Hepatocyte (in vitro differentiated cells): ENCODE measurements at regions not wholly inside any gene's neighbourhood (a gene's known extent, or its start where the extent isn't known, plus 50 kb on each side); places are given as distances from the start of the nearest gene placed in this dataset.

Experiments used
- DNase-seq: peaks from one replicate; pipeline ENCODE4 v3.0.0-alpha.2; 2016; ENCODE audit warnings: low spot score
- H2AFZ ChIP-seq: fragments of 200-600 bp; sonication (generic); 2 replicates; pipeline ENCODE4 v1.6.0; 2016; ENCODE audit warnings: antibody characterized with exemption, mild to moderate bottlenecking
- H3K27ac ChIP-seq: fragments of 200-600 bp; sonication (generic); 2 replicates; pipeline ENCODE4 v1.5.1; 2016; ENCODE audit warnings: mild to moderate bottlenecking
- H3K27me3 ChIP-seq: fragments of 200-600 bp; sonication (generic); 2 replicates; pipeline ENCODE4 v1.6.1; 2016
- H3K36me3 ChIP-seq: fragments of 200-600 bp; sonication (generic); replicated peaks from 2 replicates; pipeline ENCODE4 v1.5.1; 2016; ENCODE audit warnings: low read depth; ENCODE audit not compliant: insufficient read depth
- H3K4me1 ChIP-seq: fragments of 200-600 bp; sonication (generic); 2 replicates; pipeline ENCODE4 v1.5.1; 2016; ENCODE audit warnings: mild to moderate bottlenecking, moderate library complexity; ENCODE audit not compliant: insufficient read depth
- H3K4me2 ChIP-seq: fragments of 200-600 bp; sonication (generic); 2 replicates; pipeline ENCODE4 v1.6.0; 2016
- H3K4me3 ChIP-seq: fragments of 200-600 bp; sonication (generic); 2 replicates; pipeline ENCODE4 v1.5.1; 2016; ENCODE audit warnings: mild to moderate bottlenecking
- H3K79me2 ChIP-seq: fragments of 200-600 bp; sonication (generic); 2 replicates; pipeline ENCODE4 v1.6.0; 2017; ENCODE audit warnings: mild to moderate bottlenecking
- H3K9me2 ChIP-seq: fragments of 200-600 bp; sonication (generic); replicated peaks from 2 replicates; pipeline ENCODE4 v1.6.0; 2017; ENCODE audit warnings: mild to moderate bottlenecking; ENCODE audit not compliant: insufficient read depth
- H3K9me3 ChIP-seq: fragments of 200-600 bp; sonication (generic); 2 replicates; pipeline ENCODE4 v1.5.1; 2016; ENCODE audit warnings: low read depth, mild to moderate bottlenecking
- H4K20me1 ChIP-seq: fragments of 200-600 bp; sonication (generic); 2 replicates; pipeline ENCODE4 v1.6.0; 2016; ENCODE audit warnings: mild to moderate bottlenecking; ENCODE audit not compliant: insufficient read depth, poor library complexity, severe bottlenecking
- EZH2 ChIP-seq: fragments of 200-600 bp; sonication (generic); IDR thresholded peaks from 2 replicates; pipeline ENCODE4 v1.6.1; 2016; ENCODE audit warnings: antibody characterized with exemption, mild to moderate bottlenecking, borderline replicate concordance
- EZH2phosphoT487 ChIP-seq: fragments of 200-600 bp; sonication (generic); IDR thresholded peaks from one replicate; pipeline ENCODE4 v1.6.1; 2018; ENCODE audit warnings: antibody characterized with exemption, mild to moderate bottlenecking, low read depth, moderate library complexity; ENCODE audit not compliant: unreplicated experiment, severe bottlenecking
- WGBS: methylation state at CpG from one replicate; pipeline ENCODE4 v1.1.6; 2016; ENCODE audit warnings: low lambda C conversion rate; ENCODE audit errors: missing lambda C conversion rate; 5-methylcytosine and 5-hydroxymethylcytosine counted together
- TF ChIP-seq, protein P1 (sequence below): fragments of 200-600 bp; sonication (generic); IDR thresholded peaks from 2 replicates; pipeline ENCODE4 v1.5.1; 2016; ENCODE audit warnings: antibody characterized with exemption, mild to moderate bottlenecking; ENCODE audit not compliant: poor library complexity

DNA sequence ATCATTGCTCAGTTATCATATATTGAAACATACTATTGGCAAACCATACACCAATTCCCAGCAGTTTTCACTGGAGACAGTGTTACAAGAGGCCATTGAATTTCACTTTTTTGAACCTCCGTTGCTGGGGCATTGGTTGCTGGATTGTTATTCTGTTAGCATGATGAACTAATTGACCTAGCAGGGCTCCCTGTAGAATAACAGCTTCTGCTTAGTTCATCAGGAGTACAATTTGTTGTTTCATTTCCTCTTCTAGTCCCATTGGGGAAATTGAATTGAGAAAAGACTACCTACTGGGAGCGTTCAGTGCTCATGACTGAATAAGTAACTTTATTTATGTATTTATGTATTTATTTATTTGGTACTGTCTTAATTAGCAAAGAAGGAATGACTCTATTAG is 151.6 kb downstream of the SLIT2 start:
- WGBS: 63% methylated on average over 2 of the region's 2 CpGs
- no peak overlapping the region for H3K27ac ChIP-seq
- TF ChIP-seq EZH2phosphoT487: no peak
- no peak for TF ChIP-seq EZH2
- TF ChIP-seq, protein P1, sequence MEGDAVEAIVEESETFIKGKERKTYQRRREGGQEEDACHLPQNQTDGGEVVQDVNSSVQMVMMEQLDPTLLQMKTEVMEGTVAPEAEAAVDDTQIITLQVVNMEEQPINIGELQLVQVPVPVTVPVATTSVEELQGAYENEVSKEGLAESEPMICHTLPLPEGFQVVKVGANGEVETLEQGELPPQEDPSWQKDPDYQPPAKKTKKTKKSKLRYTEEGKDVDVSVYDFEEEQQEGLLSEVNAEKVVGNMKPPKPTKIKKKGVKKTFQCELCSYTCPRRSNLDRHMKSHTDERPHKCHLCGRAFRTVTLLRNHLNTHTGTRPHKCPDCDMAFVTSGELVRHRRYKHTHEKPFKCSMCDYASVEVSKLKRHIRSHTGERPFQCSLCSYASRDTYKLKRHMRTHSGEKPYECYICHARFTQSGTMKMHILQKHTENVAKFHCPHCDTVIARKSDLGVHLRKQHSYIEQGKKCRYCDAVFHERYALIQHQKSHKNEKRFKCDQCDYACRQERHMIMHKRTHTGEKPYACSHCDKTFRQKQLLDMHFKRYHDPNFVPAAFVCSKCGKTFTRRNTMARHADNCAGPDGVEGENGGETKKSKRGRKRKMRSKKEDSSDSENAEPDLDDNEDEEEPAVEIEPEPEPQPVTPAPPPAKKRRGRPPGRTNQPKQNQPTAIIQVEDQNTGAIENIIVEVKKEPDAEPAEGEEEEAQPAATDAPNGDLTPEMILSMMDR: no peak

DNA sequence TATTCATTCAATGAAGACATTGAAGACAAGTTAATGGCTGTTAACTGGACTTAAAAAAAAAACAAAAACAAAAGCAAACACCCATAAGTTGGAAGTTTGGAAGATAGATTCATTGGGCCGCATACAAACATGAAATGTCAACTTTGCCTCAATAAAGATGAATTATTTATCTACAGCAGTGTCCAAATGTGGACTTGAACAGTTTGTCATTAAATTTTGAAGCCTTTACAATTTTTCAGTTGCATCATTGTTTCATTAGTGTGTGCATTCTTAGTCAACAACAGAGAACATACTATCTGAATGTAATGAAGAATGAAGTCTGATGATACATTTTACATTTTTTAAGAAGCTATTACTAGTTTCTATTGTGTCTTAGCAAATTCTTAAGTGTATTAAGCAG is 152.1 kb downstream of the SLIT2 start:
- Histone ChIP-seq H3K9me3 (no peaks in the 10 kb centered on the region), H3K27ac (no peak overlapping the region), H3K9me2 (no peaks in the 10 kb centered on the region), H2AFZ (no peak overlapping the region), H3K36me3 (no peaks in the 10 kb centered on the region), H3K4me3 (no peak overlapping the region), H3K27me3 (no peaks in the 10 kb centered on the region), H3K4me2 (no peak overlapping the region), H3K79me2 (no peaks in the 10 kb centered on the region), H4K20me1 (no peaks in the 10 kb centered on the region), H3K4me1 (no peaks in the 10 kb centered on the region)
- 92% methylated on average over 1 of the region's 1 CpG for WGBS
- no peak for DNase-seq
- TF ChIP-seq EZH2 (no peak), EZH2phosphoT487 (no peak)
- TF ChIP-seq, protein P1: no peak

More for the DNA sequence above, 151.6 kb downstream of the SLIT2 start:
- no peaks in the 10 kb centered on the region for H3K4me1 ChIP-seq
- no peaks in the 10 kb centered on the region for H3K79me2 ChIP-seq
- no peak overlapping the region for H2AFZ ChIP-seq
- H3K4me2 ChIP-seq: no peak overlapping the region
- no peaks in the 10 kb centered on the region for H3K9me2 ChIP-seq
- H3K4me3 ChIP-seq: no peak overlapping the region
- H4K20me1 ChIP-seq: no peaks in the 10 kb centered on the region
- H3K36me3 ChIP-seq: no peaks in the 10 kb centered on the region
- H3K9me3 ChIP-seq: no peaks in the 10 kb centered on the region
- DNase-seq: no peak
- no peaks in the 10 kb centered on the region for H3K27me3 ChIP-seq

GRCh38 chr4:20408611-20409010 is 156.9 kb downstream of the SLIT2 start:
- Histone ChIP-seq H3K27me3 (no peaks in the 10 kb centered on the region), H3K4me3 (no peak overlapping the region), H3K27ac (no peak overlapping the region), H4K20me1 (no peaks in the 10 kb centered on the region), H3K36me3 (no peaks in the 10 kb centered on the region), H3K4me2 (no peak overlapping the region), H3K4me1 (no peaks in the 10 kb centered on the region), H3K79me2 (no peaks in the 10 kb centered on the region), H3K9me3 (no peaks in the 10 kb centered on the region), H3K9me2 (no peaks in the 10 kb centered on the region), H2AFZ (no peak overlapping the region)
- no peak for DNase-seq
- TF ChIP-seq, protein P1: no peak
- TF ChIP-seq EZH2 (no peak), EZH2phosphoT487 (no peak)
- 75% methylated on average over 3 of the region's 3 CpGs for WGBS

- H3K27me3 ChIP-seq: no peaks in the 10 kb centered on the region
- WGBS: 96% methylated on average over 1 of the region's 1 CpG
- no peaks in the 10 kb centered on the region for H3K9me2 ChIP-seq
- H3K4me3 ChIP-seq: no peak overlapping the region
- TF ChIP-seq EZH2phosphoT487: no peak
- no peak for TF ChIP-seq EZH2
- no peak overlapping the region for H2AFZ ChIP-seq
- H3K4me1 ChIP-seq: no peaks in the 10 kb centered on the region
- no peak overlapping the region for H3K4me2 ChIP-seq
- no peaks in the 10 kb centered on the region for H3K9me3 ChIP-seq
- H3K36me3 ChIP-seq: no peaks in the 10 kb centered on the region
- no peaks in the 10 kb centered on the region for H3K79me2 ChIP-seq
- no peak overlapping the region for H3K27ac ChIP-seq
- no peak for DNase-seq
- no peaks in the 10 kb centered on the region for H4K20me1 ChIP-seq
These were observed 160.4 kb downstream of the SLIT2 start for GRCh38 chr4:20412072-20412471.
